Ishikawa (cell line): ENCODE measurements at regions not wholly inside any gene's neighbourhood (a gene's known extent, or its start where the extent isn't known, plus 50 kb on each side); places are given as distances from the start of the nearest gene placed in this dataset.

Experiments
- CEBPB ChIP-seq: IDR thresholded peaks from 2 replicates; pipeline ENCODE4 v1.6.1; 2012
- CREB1 ChIP-seq: IDR thresholded peaks from 2 replicates; pipeline ENCODE4 v1.6.1; 2012; ENCODE audit warnings: low read depth
- EGR1 ChIP-seq: IDR thresholded peaks from 2 replicates; pipeline ENCODE4 v1.6.1; 2012
- EP300 ChIP-seq: IDR thresholded peaks from 2 replicates; pipeline ENCODE4 v1.6.1; 2012; ENCODE audit warnings: borderline replicate concordance
- FOXM1 ChIP-seq: IDR thresholded peaks from 2 replicates; pipeline ENCODE4 v1.6.1; 2012; ENCODE audit warnings: low read depth, borderline replicate concordance
- NFIC ChIP-seq: IDR thresholded peaks from 2 replicates; pipeline ENCODE4 v1.6.1; 2012
- RAD21 ChIP-seq: IDR thresholded peaks from 2 replicates; pipeline ENCODE4 v1.6.1; 2012; ENCODE audit warnings: low read depth
- REST ChIP-seq: IDR thresholded peaks from 2 replicates; pipeline ENCODE4 v1.6.1; 2012; ENCODE audit warnings: low read depth, mild to moderate bottlenecking
- TAF1 ChIP-seq: IDR thresholded peaks from 2 replicates; pipeline ENCODE4 v1.6.1; 2012; ENCODE audit warnings: low read depth, mild to moderate bottlenecking
- TCF12 ChIP-seq: IDR thresholded peaks from 2 replicates; pipeline ENCODE4 v1.6.1; 2012; ENCODE audit warnings: low read depth
- TEAD4 ChIP-seq: IDR thresholded peaks from 2 replicates; pipeline ENCODE4 v1.6.1; 2012
- USF1 ChIP-seq: IDR thresholded peaks from 2 replicates; pipeline ENCODE4 v1.6.1; 2012
- YY1 ChIP-seq: IDR thresholded peaks from 2 replicates; pipeline ENCODE4 v1.6.1; 2012; ENCODE audit warnings: low read depth
- ZBTB7A ChIP-seq: IDR thresholded peaks from 2 replicates; pipeline ENCODE4 v1.6.1; 2012; ENCODE audit warnings: low read depth
- TF ChIP-seq, protein P1 (sequence below): IDR thresholded peaks from 2 replicates; pipeline ENCODE4 v1.6.1; 2012

DNA sequence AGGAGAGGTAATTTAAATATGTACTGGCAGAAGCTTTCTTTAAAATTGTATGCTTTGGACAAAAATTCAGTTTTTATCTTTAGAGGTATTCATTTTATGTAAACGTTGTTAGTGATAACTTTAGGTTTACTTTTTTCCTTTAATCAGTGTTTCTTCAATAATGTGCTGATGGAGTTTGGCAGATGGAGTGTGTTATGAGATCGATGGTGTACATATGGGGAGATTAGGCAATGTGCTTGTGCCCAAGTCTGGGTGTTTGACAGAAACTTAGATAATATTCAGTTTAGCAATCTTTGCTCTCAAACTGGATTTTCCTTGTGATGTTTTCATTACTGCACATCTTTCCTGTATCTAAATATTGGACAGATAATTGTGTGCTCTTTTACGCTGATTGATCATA, 425.4 kb downstream of the JRKL start:
- TF ChIP-seq CREB1 (no peak), CEBPB (no peak), TAF1 (no peak), TCF12 (no peak), YY1 (no peak), ZBTB7A (no peak), REST (no peak), USF1 (no peak), RAD21 (no peak)

DNA sequence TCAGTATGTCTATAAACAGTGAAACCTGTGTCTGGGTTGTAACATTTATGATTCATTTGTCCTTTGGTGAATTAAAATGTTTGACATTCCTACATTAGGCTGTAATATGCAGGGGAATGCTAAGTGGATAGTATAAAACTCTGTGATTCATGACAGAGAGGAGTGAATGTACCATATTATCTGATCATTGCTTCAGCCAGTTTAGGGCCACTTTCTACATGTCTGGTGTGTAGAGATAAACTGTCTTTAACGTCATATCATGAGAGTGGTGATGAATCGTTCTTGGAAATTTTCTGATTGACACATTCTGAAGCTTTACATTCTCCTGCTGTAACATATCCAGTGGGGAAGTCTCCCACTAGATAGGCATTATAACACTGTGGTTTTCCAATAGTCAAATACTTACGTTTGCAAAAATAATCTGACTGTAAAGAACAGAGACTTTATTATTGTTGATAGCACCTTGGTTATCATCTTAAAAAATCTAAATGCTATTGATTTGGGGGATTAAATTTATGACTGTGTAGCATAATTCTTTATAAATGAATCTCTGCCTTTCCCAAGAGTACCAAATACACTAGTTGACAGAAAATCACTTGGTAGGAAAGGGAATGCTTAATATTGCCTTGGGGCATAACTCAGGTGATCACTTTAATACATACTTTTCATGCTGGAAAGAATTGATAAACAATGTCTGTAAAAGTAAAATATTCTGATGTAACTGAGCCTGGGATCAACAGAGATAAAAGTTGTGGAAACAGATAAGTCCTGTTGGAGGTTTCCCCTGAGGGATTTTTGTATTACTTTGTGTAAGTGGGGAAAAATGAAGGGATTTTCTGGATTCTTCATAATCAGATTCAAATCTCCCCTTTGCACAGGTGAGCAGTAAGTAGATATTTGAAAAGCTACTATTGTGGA, 427.9 kb downstream of the JRKL start:
- TF ChIP-seq CREB1, result no peak
- no peak for TF ChIP-seq TAF1
- TF ChIP-seq ZBTB7A, result no peak
- no peak for TF ChIP-seq TCF12
- TF ChIP-seq REST, result no peak
- no peak for TF ChIP-seq RAD21
- no peak for TF ChIP-seq FOXM1

DNA sequence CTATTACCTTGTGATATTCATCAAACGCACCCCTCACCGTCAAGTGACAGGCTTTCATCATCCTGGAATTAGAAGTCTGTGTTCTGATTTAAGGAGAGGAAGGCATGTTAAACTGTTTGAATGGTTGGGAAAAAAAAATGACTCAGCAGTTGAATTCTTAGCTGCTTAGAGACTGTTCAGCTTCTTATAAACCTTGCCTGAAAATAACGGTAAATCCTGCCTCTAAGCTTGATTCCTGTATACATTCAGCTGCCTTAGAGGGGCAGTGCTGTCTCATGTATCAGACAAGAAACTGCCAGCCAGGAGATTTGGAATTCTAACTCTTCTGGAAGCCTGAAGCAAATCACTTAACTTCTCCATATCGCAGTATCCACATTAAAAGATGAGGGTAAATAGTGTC, 437.4 kb downstream of the JRKL start:
- peak; percentile 28; the same call in 1 of the 2 replicates for TF ChIP-seq RAD21
- TF ChIP-seq NFIC, result no peak
- TF ChIP-seq FOXM1, result no peak
- TF ChIP-seq TEAD4, result no peak

DNA sequence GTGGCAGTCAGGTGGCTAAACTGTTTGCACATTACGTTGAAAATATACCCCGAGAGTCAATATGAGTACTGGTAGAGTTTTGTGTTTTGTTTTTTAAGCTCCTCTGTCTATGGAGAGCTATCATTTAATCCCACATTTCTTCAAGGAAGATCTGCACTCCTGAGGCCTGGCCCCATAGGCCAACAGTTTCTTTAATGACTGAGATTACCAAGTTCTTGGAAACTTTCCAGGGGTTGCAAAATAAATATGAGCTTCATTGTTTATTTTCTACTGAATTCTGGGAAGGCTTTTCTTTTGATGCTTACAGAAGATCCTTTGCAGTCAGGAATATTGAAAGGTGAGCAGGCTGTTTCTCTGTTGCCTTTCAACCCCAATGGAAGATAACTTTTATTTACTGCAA, 452.0 kb downstream of the JRKL start:
- TF ChIP-seq REST, result no peak
- TF ChIP-seq EGR1, result no peak
- TF ChIP-seq YY1, result no peak
- TF ChIP-seq ZBTB7A, result no peak
- TF ChIP-seq FOXM1, result no peak
- TF ChIP-seq NFIC, result no peak
- TF ChIP-seq, protein P1, sequence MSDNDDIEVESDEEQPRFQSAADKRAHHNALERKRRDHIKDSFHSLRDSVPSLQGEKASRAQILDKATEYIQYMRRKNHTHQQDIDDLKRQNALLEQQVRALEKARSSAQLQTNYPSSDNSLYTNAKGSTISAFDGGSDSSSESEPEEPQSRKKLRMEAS, result no peak
- no peak for TF ChIP-seq TAF1
- TF ChIP-seq TCF12, result no peak
- no peak for TF ChIP-seq USF1
- TF ChIP-seq CEBPB, result no peak

DNA sequence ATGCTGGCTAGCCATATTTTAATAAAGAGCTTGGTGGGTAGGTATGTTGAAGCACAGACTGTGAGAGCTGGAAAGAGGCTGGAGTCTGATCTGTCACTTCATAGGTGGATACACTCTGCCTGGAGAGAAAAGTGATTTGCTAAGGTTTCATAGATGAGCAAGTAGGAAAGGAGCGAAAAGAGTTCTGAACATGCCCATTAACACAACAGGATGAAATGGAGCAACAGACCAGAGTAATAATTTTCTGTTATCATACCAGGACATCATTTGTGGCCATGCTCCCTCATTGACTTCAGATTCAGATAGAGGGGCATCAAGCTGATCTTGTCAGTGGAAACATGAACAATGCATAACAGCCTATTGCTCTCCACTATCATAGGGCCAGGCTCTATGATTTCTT, 452.9 kb downstream of the JRKL start:
- TF ChIP-seq CREB1, result no peak
- TF ChIP-seq EP300, result no peak
- no peak for TF ChIP-seq YY1
- TF ChIP-seq TCF12, result no peak
- no peak for TF ChIP-seq USF1
- no peak for TF ChIP-seq REST
- TF ChIP-seq RAD21, result no peak
- TF ChIP-seq, protein P1, result no peak
- TF ChIP-seq NFIC, result no peak
- TF ChIP-seq ZBTB7A, result no peak
